Keratinocyte (primary cell): ENCODE measurements at regions not wholly inside any gene's neighbourhood (a gene's known extent, or its start where the extent isn't known, plus 50 kb on each side); places are given as distances from the start of the nearest gene placed in this dataset.

Experiments
- DNase-seq: peaks from one replicate; pipeline ENCODE4 v3.0.0-alpha.2; 2011; ENCODE audit warnings: low read depth, missing footprints, low spot score
- FAIRE-seq: peaks from 2 replicates; lab custom pipeline; 2011; peaks lifted over from hg19 to GRCh38; lab: Jason Lieb, UNC
- H2AFZ ChIP-seq: 2 replicates; pipeline ENCODE4 v1.6.0; 2012; ENCODE audit warnings: low read length, control low read depth, inconsistent platforms; ENCODE audit not compliant: control insufficient read depth
- H3K27ac ChIP-seq: 2 replicates; pipeline ENCODE4 v1.5.1; 2011; ENCODE audit warnings: low read length; ENCODE audit not compliant: control insufficient read depth, insufficient read depth
- H3K27me3 ChIP-seq: 3 replicates; pipeline ENCODE4 v1.6.0; 2011; ENCODE audit warnings: low read length; ENCODE audit not compliant: control insufficient read depth, insufficient read depth; ENCODE audit errors: extremely low read depth
- H3K36me3 ChIP-seq, 2 experiments: 2 replicates in 1 of 2; 3 replicates in 1 of 2; pipeline ENCODE4 v1.5.1; 2011; ENCODE audit warnings: low read length in 2 of 2, mild to moderate bottlenecking in 1 of 2; ENCODE audit not compliant: control insufficient read depth in 2 of 2, insufficient read depth in 2 of 2; ENCODE audit errors: extremely low read depth in 1 of 2
- H3K4me1 ChIP-seq: 3 replicates; pipeline ENCODE4 v1.5.1; 2011; ENCODE audit warnings: low read length; ENCODE audit not compliant: control insufficient read depth, insufficient read depth; ENCODE audit errors: extremely low read depth
- H3K4me2 ChIP-seq: 3 replicates; pipeline ENCODE4 v1.6.0; 2011; ENCODE audit warnings: low read depth, low read length; ENCODE audit not compliant: control insufficient read depth, insufficient read depth; ENCODE audit errors: extremely low read depth
- H3K4me3 ChIP-seq, 3 experiments: fragments of 200-600 bp in 1 of 3; sonication (generic) in 1 of 3; 2 replicates in 2 of 3; 3 replicates in 1 of 3; pipeline ENCODE4 v1.5.1; 2011 to 2016; ENCODE audit warnings: low read length in 3 of 3, mild to moderate bottlenecking in 3 of 3, control low read depth in 2 of 3, inconsistent platforms in 1 of 3, low read depth in 1 of 3, mixed read lengths in 1 of 3, mixed run types in 1 of 3, moderate library complexity in 1 of 3; ENCODE audit not compliant: control insufficient read depth in 2 of 3, insufficient read depth in 2 of 3; ENCODE audit errors: extremely low read depth in 1 of 3
- H3K79me2 ChIP-seq: 2 replicates; pipeline ENCODE4 v1.6.0; 2012; ENCODE audit warnings: low read length; ENCODE audit not compliant: control insufficient read depth, insufficient read depth
- H3K9ac ChIP-seq: 3 replicates; pipeline ENCODE4 v1.6.0; 2011; ENCODE audit warnings: low read length; ENCODE audit not compliant: control insufficient read depth, insufficient read depth; ENCODE audit errors: extremely low read depth
- H3K9me1 ChIP-seq: 3 replicates; pipeline ENCODE4 v1.6.0; 2011; ENCODE audit warnings: low read length; ENCODE audit not compliant: control insufficient read depth, insufficient read depth; ENCODE audit errors: extremely low read depth
- H3K9me3 ChIP-seq: 2 replicates; pipeline ENCODE4 v1.5.1; 2012; ENCODE audit warnings: low read depth, low read length; ENCODE audit not compliant: control insufficient read depth
- H4K20me1 ChIP-seq: 3 replicates; pipeline ENCODE4 v1.6.0; 2011; ENCODE audit warnings: low read length; ENCODE audit not compliant: control insufficient read depth, insufficient read depth; ENCODE audit errors: extremely low read depth
- CTCF ChIP-seq, 3 experiments: IDR thresholded peaks in 1 of 3; conservative IDR thresholded peaks in 1 of 3; optimal IDR thresholded peaks in 1 of 3; 2 replicates in 2 of 3; 3 replicates in 1 of 3; pipeline versions ENCODE3 to v1.5.1; 2011; ENCODE audit warnings: low read length in 3 of 3, mild to moderate bottlenecking in 3 of 3, moderate library complexity in 2 of 3, control low read depth in 1 of 3, inconsistent platforms in 1 of 3; ENCODE audit not compliant: insufficient read depth in 2 of 3; ENCODE audit errors: extremely low read depth in 1 of 3
- EZH2 ChIP-seq: IDR thresholded peaks from one replicate; pipeline ENCODE4 v1.6.1; 2012; ENCODE audit warnings: inconsistent platforms, mild to moderate bottlenecking, low read length, moderate library complexity
- dilution Hi-C: fragments of 300-500 bp; cut with MboI; formaldehyde crosslinking; loops from one replicate; pipeline ENCODE4 v1.7.0; 2020; ENCODE audit warnings: low sequenced_read_pairs; ENCODE audit not compliant: extremely low pct_ligation_motif_present

- Histone ChIP-seq H3K9me1 (no peaks in the 10 kb centered on the region), H3K79me2 (no peaks in the 10 kb centered on the region), H2AFZ (no peak overlapping the region), H3K9me3 (no peaks in the 10 kb centered on the region), H3K27ac (no peak overlapping the region), H3K4me2 (no peak overlapping the region), H4K20me1 (no peaks in the 10 kb centered on the region), H3K4me1 (no peaks in the 10 kb centered on the region), H3K9ac (no peak overlapping the region), H3K27me3 (no peaks in the 10 kb centered on the region), H3K4me3 (no peak overlapping the region), H3K36me3 (no peaks in the 10 kb centered on the region)
- no peak for DNase-seq
- dilution Hi-C loops = no loop called here
- no peak for TF ChIP-seq CTCF (optimal IDR thresholded peaks at IDR 0.05 in 1 of 3, IDR thresholded peaks at IDR 0.05 in 1 of 3, conservative IDR thresholded peaks at IDR 0.05 in 1 of 3; ENCODE audit: extremely low read depth in 1 of 3, insufficient read depth in 2 of 3, low read length in 3 of 3)
- no peak for TF ChIP-seq EZH2
- FAIRE-seq = no peak
Observed at GRCh38 chr11:103842191-103842590, 194.2 kb upstream of the DDI1 start.

- no peak overlapping the region for H3K4me3 ChIP-seq
- H3K36me3 ChIP-seq = no peaks in the 10 kb centered on the region
- H3K9me3 ChIP-seq = no peaks in the 10 kb centered on the region
- FAIRE-seq (no peak), DNase-seq (no peak)
- TF ChIP-seq CTCF (optimal IDR thresholded peaks at IDR 0.05 in 1 of 3, IDR thresholded peaks at IDR 0.05 in 1 of 3, conservative IDR thresholded peaks at IDR 0.05 in 1 of 3; ENCODE audit: extremely low read depth in 1 of 3, insufficient read depth in 2 of 3, low read length in 3 of 3) (no peak), EZH2 (no peak)
- no peaks in the 10 kb centered on the region for H3K4me1 ChIP-seq
- H4K20me1 ChIP-seq = no peaks in the 10 kb centered on the region
- no peak overlapping the region for H3K4me2 ChIP-seq
- no peak overlapping the region for H3K27ac ChIP-seq
- dilution Hi-C loops = no loop called here
- no peaks in the 10 kb centered on the region for H3K27me3 ChIP-seq
- no peaks in the 10 kb centered on the region for H3K9me1 ChIP-seq
- H3K79me2 ChIP-seq = no peaks in the 10 kb centered on the region
- no peak overlapping the region for H3K9ac ChIP-seq
- H2AFZ ChIP-seq = no peak overlapping the region
Observed at GRCh38 chr11:103842795-103843194, 193.6 kb upstream of the DDI1 start.
